Effector memory CD4-positive, alpha-beta T cell (primary cell): ENCODE measurements at regions not wholly inside any gene's neighbourhood (a gene's known extent, or its start where the extent isn't known, plus 50 kb on each side); places are given as distances from the start of the nearest gene placed in this dataset.

Experiments used
- DNase-seq, 3 donors: peaks; one replicate each; pipeline ENCODE4 v3.0.0-alpha.2; 2020
- H3K27ac ChIP-seq: 2 replicates; pipeline ENCODE4 v1.7.0; 2013; ENCODE audit warnings: mild to moderate bottlenecking, low read length, moderate library complexity; ENCODE audit not compliant: insufficient read depth, poor library complexity, severe bottlenecking
- H3K27me3 ChIP-seq: replicated peaks from 2 replicates; pipeline ENCODE4 v1.7.0; 2013; ENCODE audit warnings: mild to moderate bottlenecking, low read length; ENCODE audit not compliant: insufficient read depth, control insufficient read depth, poor library complexity, severe bottlenecking
- H3K36me3 ChIP-seq: 2 replicates; pipeline ENCODE4 v1.7.0; 2013; ENCODE audit warnings: mild to moderate bottlenecking, low read length, moderate library complexity; ENCODE audit not compliant: control insufficient read depth, insufficient read depth
- H3K4me1 ChIP-seq: 2 replicates; pipeline ENCODE4 v1.7.0; 2013; ENCODE audit warnings: low read length, mild to moderate bottlenecking; ENCODE audit not compliant: control insufficient read depth, insufficient read depth, poor library complexity, severe bottlenecking
- H3K4me3 ChIP-seq: 2 replicates; pipeline ENCODE4 v1.7.0; 2013; ENCODE audit warnings: low read length, low read depth, mild to moderate bottlenecking; ENCODE audit not compliant: insufficient read depth, poor library complexity, severe bottlenecking
- H3K9me3 ChIP-seq: 2 replicates; pipeline ENCODE4 v1.7.0; 2013; ENCODE audit warnings: mild to moderate bottlenecking, low read length, moderate library complexity; ENCODE audit not compliant: control insufficient read depth

DNA sequence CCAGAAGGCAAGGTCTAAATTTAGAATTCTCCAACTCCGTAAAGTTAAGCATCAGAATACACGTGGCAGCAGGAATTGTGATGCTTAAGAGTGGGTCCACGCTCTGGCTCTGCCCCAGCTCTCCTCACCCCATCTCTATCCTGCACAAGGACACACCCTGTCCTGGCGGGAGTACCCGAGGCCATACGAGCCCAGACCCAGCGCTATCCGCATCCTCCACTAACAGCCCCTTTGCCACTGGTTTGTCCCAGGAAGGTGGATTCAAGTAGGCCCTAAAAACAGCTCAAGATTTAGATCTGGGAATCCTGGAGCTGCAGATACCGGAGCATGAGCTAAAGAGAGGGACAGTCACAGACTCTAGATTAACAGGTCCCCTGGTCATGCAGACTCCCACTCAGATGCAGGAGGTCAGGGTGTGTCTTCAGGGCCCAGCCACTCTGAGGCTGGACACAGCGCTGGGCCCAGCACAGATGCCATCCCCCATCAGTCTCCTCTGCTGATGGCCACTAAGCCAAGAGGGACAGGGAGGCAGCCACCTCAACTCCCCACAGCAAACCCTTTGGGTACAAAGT is 393.3 kb downstream of the NPHP4 start:
- Histone ChIP-seq H3K36me3 (no peaks in the 10 kb centered on the region), H3K27ac (no peak overlapping the region), H3K27me3 (no peaks in the 10 kb centered on the region), H3K4me3 (no peak overlapping the region), H3K9me3 (no peaks in the 10 kb centered on the region), H3K4me1 (no peaks in the 10 kb centered on the region)
- no peak for DNase-seq

- Histone ChIP-seq H3K27me3 (no peaks in the 10 kb centered on the region), H3K4me1 (no peaks in the 10 kb centered on the region), H3K36me3 (no peaks in the 10 kb centered on the region), H3K27ac (no peak overlapping the region), H3K4me3 (no peak overlapping the region), H3K9me3 (no peaks in the 10 kb centered on the region)
- no peak for DNase-seq
Observed at GRCh38 chr1:5597991-5598823, 394.0 kb downstream of the NPHP4 start.

GRCh38 chr1:5597171-5597850 is 394.9 kb downstream of the NPHP4 start:
- H3K27me3 ChIP-seq = no peaks in the 10 kb centered on the region
- no peaks in the 10 kb centered on the region for H3K4me1 ChIP-seq
- no peak overlapping the region for H3K27ac ChIP-seq
- H3K9me3 ChIP-seq = no peaks in the 10 kb centered on the region
- no peak overlapping the region for H3K4me3 ChIP-seq
- H3K36me3 ChIP-seq = no peaks in the 10 kb centered on the region
- DNase-seq = no peak

DNA sequence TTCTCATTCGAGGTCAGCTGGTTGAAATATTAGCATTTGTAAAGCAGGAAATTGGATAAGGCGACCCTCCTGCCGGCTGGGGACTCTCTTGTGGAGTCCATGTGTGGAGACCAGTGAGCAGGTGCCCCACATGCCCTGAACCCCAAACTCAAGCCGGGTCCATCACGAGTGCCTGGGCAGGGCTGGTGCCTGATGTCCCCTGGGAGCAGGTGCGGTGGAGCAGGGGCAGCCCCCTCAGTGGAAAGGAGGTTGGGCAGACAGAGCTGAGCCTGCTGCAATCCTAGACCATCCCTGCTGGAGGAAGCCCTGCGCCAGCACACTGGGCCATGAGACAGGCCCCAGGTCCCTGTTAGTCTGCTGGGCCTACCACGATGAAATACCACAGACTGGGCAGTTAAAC is 395.6 kb downstream of the NPHP4 start:
- H3K4me1 ChIP-seq = no peaks in the 10 kb centered on the region
- no peaks in the 10 kb centered on the region for H3K9me3 ChIP-seq
- H3K27me3 ChIP-seq = no peaks in the 10 kb centered on the region
- no peak overlapping the region for H3K27ac ChIP-seq
- H3K4me3 ChIP-seq = no peak overlapping the region
- DNase-seq = no peak
- H3K36me3 ChIP-seq = no peaks in the 10 kb centered on the region

DNA sequence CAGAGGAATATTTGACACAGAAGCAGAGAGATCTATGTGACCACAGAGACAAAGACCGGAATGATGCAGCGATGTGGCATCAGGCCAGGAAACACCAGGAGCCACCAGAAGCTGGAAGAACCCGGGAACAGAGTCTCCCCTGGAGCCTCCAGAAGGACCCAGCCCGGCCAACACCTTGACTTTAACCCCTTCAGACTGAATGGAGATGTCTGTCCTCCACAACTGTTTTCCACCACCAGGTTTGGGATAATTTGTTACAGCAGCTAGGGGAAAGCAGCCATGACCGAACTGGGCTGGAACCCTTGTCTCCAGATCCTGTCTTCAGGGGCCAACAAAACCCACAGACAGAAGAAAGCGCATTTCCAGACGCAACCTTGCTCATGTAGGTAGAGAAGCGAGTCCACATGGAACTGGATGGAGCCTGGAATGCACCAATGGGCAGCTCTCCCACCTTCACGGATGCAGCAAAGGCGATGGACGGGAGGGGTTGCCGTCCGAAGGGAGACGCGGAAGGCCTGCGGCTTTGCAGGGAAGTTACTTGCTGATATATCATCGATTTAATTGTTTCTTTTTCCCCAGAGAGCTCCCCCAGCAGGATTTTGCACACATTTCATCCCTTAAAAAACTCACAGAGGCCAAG is 396.6 kb downstream of the NPHP4 start:
- no peak for DNase-seq
- Histone ChIP-seq H3K27ac (no peak overlapping the region), H3K4me1 (no peaks in the 10 kb centered on the region), H3K4me3 (no peak overlapping the region), H3K27me3 (no peaks in the 10 kb centered on the region), H3K36me3 (no peaks in the 10 kb centered on the region), H3K9me3 (no peaks in the 10 kb centered on the region)

DNA sequence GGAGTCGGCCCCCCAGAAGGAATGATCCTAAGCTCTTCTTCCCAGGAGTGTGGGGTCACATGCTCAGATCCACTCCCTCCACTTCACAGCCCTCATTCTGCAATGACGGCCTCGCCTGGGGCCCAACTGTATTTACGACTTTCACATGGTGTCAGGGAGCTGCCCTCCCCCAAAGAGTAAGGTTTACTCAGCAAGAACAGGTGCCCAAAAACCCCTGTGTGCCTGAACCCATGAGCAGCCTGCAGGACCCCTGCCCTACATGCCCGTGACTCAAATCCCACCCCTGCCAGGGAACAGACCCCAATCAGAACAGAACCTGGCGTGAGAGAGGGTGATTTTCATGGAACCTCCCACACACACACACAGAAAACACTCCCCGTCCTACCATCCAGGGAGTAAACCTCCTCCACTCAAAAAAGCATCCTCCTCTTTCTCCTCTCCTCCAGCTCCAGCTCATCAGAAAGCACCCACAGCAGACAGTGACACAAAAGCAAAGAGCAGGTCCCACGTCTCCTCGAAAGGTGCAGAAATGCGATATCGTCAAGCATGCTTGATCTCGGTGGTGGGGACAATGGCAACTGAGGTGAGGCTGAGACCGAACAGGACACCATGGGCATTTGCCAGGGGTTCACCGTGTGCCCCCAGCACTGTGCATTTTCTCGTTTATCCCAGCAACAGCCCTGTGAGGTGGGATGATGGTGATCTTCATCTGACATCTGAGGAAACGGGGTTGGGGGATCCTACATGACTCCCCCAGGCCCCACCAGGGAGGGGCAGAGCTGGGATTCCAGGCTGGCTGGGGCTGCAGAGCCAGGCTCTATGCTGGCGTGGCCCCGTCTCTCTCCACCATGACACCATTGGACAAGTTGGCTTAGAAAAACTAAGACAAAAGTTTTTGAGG is 397.9 kb downstream of the NPHP4 start:
- H3K4me1 ChIP-seq = no peaks in the 10 kb centered on the region
- no peak for DNase-seq

GRCh38 chr1:5590717-5591116 is 401.5 kb downstream of the NPHP4 start:
- Histone ChIP-seq H3K4me3 (no peak overlapping the region), H3K36me3 (no peaks in the 10 kb centered on the region), H3K27ac (no peak overlapping the region), H3K4me1 (no peaks in the 10 kb centered on the region), H3K27me3 (no peaks in the 10 kb centered on the region), H3K9me3 (no peaks in the 10 kb centered on the region)
- DNase-seq = no peak

More for the DNA sequence above, 397.9 kb downstream of the NPHP4 start:
- no peaks in the 10 kb centered on the region for H3K36me3 ChIP-seq
- no peak overlapping the region for H3K4me3 ChIP-seq
- no peaks in the 10 kb centered on the region for H3K9me3 ChIP-seq
- no peaks in the 10 kb centered on the region for H3K27me3 ChIP-seq
- no peak overlapping the region for H3K27ac ChIP-seq

DNA sequence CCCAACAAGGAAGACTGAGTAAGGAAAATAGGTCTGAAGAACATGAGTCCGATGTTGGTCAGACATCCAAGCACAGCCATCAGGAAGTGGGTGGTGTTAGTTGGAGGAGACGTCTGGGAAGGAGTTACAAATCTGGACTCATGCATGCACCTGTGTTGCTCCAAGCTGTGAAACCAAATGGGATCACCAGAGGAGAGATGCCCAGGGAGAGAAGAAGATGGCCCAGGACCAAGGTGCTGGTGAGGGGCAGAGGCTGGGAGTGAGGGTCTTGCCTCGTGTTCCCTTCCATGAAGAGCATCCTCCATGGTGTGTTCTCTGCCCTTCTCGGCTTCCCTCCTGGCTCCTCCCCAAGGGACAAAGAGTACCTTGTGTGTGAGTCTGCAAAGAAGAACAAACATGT is 405.6 kb downstream of the NPHP4 start:
- H3K36me3 ChIP-seq = no peaks in the 10 kb centered on the region

GRCh38 chr1:5585256-5585655 is 407.0 kb downstream of the NPHP4 start:
- no peak for DNase-seq
- Histone ChIP-seq H3K4me3 (no peak overlapping the region), H3K36me3 (no peaks in the 10 kb centered on the region), H3K27ac (no peak overlapping the region), H3K4me1 (no peaks in the 10 kb centered on the region), H3K27me3 (no peaks in the 10 kb centered on the region), H3K9me3 (no peaks in the 10 kb centered on the region)

More for the DNA sequence above, 405.6 kb downstream of the NPHP4 start:
- Histone ChIP-seq H3K4me3 (no peak overlapping the region), H3K9me3 (no peaks in the 10 kb centered on the region), H3K4me1 (no peaks in the 10 kb centered on the region), H3K27ac (no peak overlapping the region), H3K27me3 (no peaks in the 10 kb centered on the region)
- no peak for DNase-seq
